HepG2 (cell line): ENCODE measurements at regions not wholly inside any gene's neighbourhood (a gene's known extent, or its start where the extent isn't known, plus 50 kb on each side); places are given as distances from the start of the nearest gene placed in this dataset.

ENCODE experiments used
- ATF2 ChIP-seq: sonication (generic); formaldehyde crosslinking; IDR thresholded peaks from 2 replicates; pipeline ENCODE4 v1.4.0; 2020; ENCODE audit warnings: missing genetic modification reagents
- EZH2 ChIP-seq: conservative IDR thresholded peaks from 2 replicates; pipeline ENCODE4 v1.6.1; 2012; ENCODE audit warnings: mild to moderate bottlenecking, low read depth, low read length, moderate library complexity
- PPARG ChIP-seq: conservative IDR thresholded peaks from 2 replicates; pipeline ENCODE4 v1.6.1; 2016; ENCODE audit warnings: missing biosample characterization, missing genetic modification reagents
- ZBTB8A ChIP-seq: sonication (generic); formaldehyde crosslinking; IDR thresholded peaks from 2 replicates; pipeline ENCODE4 v1.4.0; 2020; ENCODE audit warnings: mild to moderate bottlenecking, low read depth, missing genetic modification reagents, borderline replicate concordance
- ZNF282 ChIP-seq: fragments of 450-650 bp; IDR thresholded peaks from 2 replicates; pipeline ENCODE4 v1.6.1; 2018; ENCODE audit not compliant: partially characterized antibody
- TF ChIP-seq, protein P1 (sequence below): sonication (generic); formaldehyde crosslinking; IDR thresholded peaks from 2 replicates; pipeline ENCODE4 v1.4.0; 2020; ENCODE audit warnings: low read depth, mild to moderate bottlenecking, missing genetic modification reagents
- TF ChIP-seq, protein P2 (sequence below): sonication (generic); formaldehyde crosslinking; conservative IDR thresholded peaks from 2 replicates; pipeline ENCODE4 v1.8.0; 2022; ENCODE audit warnings: mild to moderate bottlenecking, moderate library complexity, missing genetic modification reagents
- TF ChIP-seq, protein P3 (sequence below): fragments of 450-650 bp; IDR thresholded peaks from 2 replicates; pipeline ENCODE4 v1.6.1; 2017

- TF ChIP-seq ZBTB8A (CRISPR knock-in tag) (no peak), ATF2 (CRISPR knock-in tag) (no peak), PPARG (CRISPR knock-in tag) (no peak), EZH2 (no peak), ZNF282 (no peak)
- TF ChIP-seq, protein P1, sequence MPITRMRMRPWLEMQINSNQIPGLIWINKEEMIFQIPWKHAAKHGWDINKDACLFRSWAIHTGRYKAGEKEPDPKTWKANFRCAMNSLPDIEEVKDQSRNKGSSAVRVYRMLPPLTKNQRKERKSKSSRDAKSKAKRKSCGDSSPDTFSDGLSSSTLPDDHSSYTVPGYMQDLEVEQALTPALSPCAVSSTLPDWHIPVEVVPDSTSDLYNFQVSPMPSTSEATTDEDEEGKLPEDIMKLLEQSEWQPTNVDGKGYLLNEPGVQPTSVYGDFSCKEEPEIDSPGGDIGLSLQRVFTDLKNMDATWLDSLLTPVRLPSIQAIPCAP (CRISPR knock-in tag): no peak
- TF ChIP-seq, protein P2, sequence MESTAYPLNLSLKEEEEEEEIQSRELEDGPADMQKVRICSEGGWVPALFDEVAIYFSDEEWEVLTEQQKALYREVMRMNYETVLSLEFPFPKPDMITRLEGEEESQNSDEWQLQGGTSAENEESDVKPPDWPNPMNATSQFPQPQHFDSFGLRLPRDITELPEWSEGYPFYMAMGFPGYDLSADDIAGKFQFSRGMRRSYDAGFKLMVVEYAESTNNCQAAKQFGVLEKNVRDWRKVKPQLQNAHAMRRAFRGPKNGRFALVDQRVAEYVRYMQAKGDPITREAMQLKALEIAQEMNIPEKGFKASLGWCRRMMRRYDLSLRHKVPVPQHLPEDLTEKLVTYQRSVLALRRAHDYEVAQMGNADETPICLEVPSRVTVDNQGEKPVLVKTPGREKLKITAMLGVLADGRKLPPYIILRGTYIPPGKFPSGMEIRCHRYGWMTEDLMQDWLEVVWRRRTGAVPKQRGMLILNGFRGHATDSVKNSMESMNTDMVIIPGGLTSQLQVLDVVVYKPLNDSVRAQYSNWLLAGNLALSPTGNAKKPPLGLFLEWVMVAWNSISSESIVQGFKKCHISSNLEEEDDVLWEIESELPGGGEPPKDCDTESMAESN: no peak
- TF ChIP-seq, protein P3, sequence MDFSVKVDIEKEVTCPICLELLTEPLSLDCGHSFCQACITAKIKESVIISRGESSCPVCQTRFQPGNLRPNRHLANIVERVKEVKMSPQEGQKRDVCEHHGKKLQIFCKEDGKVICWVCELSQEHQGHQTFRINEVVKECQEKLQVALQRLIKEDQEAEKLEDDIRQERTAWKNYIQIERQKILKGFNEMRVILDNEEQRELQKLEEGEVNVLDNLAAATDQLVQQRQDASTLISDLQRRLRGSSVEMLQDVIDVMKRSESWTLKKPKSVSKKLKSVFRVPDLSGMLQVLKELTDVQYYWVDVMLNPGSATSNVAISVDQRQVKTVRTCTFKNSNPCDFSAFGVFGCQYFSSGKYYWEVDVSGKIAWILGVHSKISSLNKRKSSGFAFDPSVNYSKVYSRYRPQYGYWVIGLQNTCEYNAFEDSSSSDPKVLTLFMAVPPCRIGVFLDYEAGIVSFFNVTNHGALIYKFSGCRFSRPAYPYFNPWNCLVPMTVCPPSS: no peak
These were observed 360.6 kb upstream of the ATP10A start for GRCh38 chr15:26223720-26224119.
